HG02885 (cell line): ENCODE measurements at regions not wholly inside any gene's neighbourhood (a gene's known extent, or its start where the extent isn't known, plus 50 kb on each side); places are given as distances from the start of the nearest gene placed in this dataset.

ENCODE experiments used
- ATAC-seq: cut with Tn5 transposase; IDR thresholded peaks from one replicate; pipeline ENCODE4 v1.9.1; 2021; ENCODE audit warnings: mild to moderate bottlenecking; ENCODE audit not compliant: unreplicated experiment, poor library complexity

DNA sequence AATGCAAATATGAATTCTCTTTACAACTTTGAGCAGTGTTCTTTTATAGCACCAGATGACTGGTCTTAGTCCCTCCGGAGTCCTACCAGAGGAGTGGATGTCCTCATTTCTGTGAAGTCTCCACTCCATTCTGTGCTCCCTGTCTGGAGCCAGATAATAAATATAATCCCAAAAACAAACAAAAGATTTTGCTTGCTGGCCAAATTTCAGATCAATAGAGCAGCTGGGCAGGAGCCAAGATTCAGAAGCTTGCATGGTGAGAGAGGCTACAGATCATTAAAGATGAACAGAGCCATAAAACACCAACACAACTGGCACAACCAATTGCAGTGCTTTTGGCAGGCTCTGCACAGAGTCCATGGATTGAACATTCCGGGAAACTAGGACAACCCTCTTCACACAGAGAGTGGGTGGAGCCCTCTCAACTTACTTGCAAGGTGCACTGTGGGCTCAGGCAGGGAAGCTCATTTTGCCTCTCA, 231.5 kb upstream of the SNX7 start:
- no peak for ATAC-seq

DNA sequence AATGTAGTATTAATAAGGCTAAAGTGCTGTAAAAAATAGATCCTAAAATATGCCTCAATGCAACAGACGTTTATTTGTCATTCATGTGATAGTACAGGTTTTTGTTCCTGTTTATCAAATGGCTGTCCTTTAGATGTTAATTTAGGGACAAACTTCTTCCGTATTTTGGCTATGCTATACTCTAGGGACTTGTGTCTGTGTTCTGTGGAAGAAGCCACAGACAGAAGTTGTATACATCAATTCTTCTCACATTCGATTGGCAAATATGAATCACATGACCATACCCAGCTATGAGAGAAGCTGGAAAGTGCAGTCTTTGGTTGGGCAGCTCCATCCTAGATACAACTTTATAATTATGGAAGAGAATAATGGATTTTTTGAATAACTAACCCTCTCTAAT, 232.7 kb upstream of the SNX7 start:
- ATAC-seq: no peak

DNA sequence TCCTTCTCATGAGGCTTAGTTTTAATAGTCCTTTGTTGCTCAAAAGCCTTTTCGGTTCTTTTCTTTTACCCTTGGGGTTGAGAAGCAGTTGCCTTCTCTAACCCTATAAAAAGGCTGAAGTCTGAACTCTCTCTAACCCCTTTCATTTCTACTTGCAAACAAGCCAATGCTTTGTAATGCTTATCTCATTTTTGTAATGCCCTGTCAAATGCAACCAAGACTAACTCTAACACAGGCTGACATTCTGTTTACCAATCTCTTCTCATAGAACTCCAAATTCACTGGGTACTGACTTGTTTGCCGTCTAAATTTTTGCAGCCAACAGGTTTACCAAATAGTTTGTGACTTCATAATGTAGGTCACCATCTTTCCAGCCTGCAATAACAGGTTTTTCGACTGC, 233.9 kb upstream of the SNX7 start:
- no peak for ATAC-seq

DNA sequence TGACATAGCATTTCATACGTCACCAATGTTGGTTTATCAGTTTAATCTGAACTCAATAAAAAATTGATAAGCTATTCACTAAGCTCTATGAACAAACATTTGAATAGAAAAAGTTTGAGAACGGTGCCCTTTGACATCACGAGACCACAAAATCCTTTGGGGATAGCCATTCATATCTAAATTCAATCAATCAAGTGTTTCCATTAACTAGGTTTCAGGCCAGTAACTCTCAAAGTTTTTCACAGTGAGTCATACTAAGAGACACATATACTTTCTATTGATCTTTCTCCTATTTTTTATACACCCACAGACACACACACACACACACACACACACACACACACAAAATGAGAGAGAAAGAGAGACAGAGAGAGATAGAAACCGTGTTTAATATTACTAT, 235.4 kb upstream of the SNX7 start:
- peak; percentile 37 for ATAC-seq

DNA sequence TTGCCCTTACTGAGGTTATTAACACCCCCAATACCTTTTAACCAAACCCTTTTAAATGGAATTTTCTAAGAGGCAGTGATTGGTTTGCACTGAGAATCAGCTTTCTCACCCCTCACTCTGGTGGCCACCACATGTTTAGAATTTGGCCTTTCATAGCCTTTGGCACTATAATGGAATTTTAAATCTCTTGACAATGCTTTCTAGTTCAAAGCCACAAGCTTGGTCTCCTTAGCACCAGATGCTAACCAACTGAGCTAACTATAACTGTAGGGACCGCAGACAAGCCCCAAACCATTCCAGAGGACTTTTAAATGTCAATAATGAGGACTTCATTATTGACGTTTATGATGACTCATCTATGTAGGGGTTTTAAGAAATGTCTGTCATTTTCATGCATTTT, 238.7 kb upstream of the SNX7 start:
- no peak for ATAC-seq

DNA sequence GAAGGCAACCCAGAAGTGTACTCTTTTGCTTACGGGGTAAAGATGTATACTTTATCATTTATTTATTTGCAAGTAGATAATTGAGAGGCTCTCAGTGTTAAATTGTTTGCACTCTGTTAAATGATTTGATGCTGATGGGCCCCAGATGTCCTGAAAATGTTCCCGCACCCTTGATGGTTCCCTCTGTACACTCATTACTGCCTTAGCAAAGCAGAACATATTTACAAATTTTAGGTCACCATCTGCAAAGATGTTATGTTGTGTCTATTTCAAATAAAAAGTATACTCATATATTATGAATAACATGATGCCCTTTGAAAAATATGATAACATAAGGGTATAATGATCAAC, 240.5 kb upstream of the SNX7 start:
- ATAC-seq: no peak

DNA sequence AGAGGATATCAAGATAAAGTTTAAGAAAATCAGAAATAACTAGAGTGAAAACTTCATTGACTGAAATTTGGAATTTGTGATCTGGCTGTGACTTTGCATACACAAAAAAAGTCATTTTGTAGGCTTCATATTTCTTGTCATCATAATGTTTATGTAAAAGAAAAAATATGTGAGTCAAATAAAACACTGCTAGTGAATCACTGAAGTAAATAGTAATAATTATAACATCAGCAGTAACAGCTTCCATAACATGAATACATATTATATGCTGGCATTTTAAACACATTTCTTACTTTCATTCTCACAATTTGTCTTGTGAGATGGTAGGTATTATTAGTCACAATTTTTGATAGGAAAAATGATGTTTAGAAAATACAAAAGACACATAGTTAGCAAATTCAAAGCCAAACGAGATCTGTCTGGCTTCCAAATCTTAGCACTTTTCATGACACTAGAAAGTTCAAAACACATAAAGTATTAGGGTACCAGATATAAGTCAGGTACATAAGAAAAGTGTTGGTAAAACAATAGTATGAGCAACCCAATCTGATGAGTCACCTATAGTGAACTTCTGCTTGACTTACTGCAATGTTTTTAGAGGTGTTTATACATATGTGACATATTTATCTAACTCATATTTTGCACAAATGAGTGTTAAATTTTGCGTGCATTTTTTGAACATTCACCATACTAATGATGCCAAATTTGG, 241.0 kb upstream of the SNX7 start:
- no peak for ATAC-seq

DNA sequence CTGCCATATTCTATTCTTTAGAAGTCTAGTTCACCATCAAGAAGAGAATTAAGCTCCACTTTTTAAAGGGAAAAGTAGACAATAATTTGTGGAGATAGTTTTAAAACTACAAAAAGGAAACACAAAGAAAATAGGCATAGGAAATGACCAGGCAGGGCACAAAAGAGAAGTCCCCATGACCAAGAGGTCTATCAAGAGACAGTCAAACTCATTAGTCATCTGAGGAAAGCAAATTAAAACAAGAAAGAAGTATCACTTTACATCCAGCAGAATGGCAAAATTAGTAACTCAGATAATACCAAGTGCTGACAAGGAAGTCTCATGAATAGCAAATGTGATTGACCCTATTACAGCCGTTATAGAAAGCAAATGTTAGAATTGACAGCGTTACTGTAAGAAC, 243.7 kb upstream of the SNX7 start:
- ATAC-seq: no peak

DNA sequence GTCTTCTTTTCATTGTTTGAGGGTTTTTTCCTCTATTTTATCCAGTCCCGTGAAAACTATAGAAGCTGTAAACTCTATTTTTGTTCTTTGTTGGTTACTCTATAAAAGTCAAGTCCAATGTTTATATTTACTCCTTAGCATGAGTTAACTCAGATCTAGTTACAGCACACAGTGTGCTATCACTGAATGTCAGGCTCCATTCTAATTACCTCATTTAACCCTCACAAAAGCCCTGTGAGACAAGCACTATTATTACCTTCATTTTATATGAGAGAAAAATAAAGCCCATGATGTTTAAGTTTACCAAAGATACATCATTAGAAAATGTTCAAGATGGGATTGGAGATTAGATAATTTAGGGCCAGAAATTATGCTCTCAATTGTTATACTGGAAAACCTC, 251.4 kb upstream of the SNX7 start:
- ATAC-seq: no peak

DNA sequence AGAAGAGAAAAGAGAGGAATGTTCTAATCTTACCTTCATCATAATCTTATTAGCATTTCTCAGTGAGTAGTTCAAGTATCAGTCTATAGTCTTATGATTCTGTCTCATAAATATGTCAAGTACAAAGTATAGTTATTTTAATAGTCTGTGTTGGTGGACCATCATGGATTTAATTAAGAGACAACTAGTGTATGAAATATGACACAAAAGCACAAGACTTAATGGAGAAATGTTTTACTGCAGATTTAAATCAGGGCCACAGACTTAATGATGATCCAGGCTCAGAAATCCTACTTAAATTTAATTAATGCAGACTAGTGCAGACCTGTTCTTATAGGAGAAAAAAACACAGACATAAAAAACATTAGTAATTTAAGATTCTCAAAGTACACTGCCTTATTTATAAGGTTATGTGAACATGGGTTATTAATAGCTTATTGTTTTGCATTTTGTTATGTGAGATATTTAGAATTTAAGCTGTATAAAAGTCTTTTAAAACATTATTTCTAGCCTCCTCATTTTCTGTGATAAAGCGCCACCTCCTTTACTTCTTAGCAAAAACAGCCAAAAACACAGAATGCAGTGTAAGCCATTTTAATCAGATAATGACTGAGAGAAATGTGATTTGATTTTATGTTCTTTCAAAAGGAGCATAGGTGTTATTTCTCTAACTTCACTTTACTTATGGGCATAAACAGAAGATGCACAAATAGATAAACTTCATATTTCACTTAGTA, 255.0 kb upstream of the SNX7 start:
- ATAC-seq: no peak

DNA sequence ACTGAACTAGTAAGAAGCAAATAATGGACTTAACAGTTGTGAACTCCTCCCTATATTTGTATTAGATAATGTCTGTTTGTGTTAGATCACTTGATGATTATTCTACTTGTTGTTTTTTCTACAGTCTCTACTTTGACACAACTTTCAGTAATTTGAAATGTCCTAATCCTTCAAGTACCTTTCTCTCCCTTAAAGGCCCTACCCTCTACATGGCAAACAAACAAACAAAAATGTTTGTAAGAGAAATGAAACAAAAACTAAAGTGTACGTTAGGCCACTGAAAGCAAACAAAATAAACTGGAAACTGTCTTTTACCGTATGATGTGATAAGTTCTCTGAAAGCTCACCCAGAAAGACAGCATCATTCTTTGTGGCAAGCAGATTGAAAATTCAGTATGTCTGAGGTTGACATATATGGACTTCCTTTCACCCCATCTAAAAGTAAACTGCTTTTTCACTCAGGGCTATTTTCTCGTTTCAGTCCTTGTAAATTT, 255.9 kb upstream of the SNX7 start:
- peak; percentile 85 for ATAC-seq

DNA sequence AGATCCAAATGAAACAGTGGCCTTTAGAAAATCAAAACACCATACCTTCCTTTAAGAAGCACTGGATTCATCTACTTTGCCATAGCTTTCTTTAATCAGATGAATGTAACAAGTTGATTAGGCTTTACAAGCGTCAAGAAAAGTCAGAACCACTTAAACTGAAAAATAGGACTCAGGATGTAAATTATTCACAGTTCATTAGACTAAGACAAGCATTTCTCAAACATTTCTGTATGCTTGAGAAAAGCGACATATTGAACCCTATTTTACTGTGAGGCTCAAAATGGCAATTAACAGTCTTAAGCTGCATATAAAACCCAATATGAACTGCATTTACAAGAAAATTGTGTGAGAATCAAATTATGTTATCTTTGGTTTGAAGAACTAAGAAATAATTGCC, 256.7 kb upstream of the SNX7 start:
- no peak for ATAC-seq

DNA sequence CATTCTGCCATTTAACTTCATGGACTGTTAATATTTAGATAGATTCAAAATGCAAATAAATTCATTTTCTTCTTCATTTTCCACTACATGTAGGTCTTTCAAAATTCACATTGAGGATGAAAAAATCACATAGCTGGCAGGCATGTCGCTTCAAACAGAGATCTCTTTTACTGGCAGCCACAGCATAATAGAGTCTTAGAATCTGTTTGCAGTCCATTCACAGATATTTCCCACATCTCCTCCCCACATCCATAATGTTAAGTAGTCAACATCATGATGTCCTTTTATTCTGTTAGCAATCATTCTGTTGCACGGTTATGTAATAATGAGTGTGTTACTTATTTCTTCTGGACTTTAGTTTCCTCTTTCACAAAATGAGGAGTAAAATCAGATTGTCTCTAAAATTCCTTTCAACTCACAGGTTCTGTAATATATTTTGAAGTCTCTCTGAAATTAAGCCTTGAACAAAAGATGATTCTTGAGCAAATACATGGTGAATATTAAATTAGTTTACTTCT, 257.5 kb upstream of the SNX7 start:
- ATAC-seq: no peak

DNA sequence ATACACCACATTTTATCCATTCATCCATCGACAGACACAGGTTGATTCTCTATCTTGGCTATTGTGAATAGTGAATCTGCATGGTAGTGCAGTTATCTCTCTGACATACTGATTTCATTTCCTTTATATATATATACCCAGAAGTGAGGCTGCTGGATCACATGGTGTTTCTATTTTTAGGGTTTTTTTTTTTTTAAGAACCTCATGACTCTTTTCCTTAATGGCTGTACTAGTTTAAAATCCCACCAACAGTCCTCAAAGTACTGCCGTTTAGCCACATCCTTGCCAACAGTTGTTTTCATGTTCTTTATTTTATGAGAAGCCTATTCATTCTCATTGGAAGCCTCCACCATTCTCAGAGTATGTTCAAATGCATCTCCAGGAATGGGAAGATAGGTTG, 258.7 kb upstream of the SNX7 start:
- peak; percentile 15 for ATAC-seq

DNA sequence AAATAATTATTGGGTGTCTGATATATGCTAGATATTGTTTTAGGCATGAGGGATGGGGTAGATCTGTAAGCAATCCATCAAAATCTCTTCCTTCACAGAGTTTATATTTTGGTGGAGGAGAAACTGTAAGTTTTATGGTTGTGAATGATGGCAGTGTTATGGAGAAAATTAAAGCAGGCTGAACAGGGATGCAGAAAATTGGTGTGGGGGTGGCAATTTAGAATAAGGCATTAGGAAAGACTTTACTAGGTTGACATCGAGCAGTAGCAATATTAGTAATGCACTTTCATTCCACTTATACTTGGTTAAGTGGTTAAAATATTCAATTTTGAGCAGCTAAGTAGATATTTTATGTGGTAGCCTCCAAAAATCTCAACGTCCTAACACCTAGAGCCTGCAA, 261.1 kb upstream of the SNX7 start:
- no peak for ATAC-seq

DNA sequence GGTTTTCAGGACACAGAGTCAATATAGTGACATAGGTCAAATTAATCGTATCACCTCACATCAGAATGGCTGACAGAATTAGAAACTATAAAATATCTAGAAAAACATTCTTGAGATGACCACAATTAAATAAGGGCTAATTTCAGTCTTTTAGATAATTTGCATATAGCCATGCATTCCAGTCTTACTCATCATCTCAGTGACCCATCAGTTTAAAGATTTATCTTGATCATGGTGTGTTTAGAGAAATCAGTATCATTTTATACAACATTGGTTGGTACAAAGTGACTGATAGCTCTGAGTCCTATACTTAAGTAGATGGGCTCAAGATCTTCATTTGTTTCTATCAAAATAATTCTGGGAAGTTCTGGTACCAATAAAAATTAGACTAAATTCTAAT, 262.3 kb upstream of the SNX7 start:
- peak; percentile 47 for ATAC-seq

DNA sequence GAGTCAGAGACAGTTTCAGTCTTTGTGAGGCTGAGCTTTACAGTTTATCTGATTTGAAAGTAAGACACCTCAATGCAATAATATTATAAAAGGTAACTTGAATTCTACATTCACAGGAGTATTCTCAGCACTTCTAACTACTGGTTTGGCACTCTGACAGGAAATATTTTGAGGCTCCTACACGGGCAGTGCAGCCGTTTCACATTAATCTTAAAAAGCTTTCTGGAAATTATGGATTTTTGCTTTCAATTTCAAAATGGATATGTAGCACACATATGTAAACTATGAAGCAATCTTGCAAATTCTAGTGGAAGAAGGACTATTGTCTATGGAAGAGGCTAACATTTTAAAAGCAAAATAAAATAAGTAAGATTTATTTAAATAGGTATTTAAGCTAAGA, 262.9 kb upstream of the SNX7 start:
- ATAC-seq: no peak

DNA sequence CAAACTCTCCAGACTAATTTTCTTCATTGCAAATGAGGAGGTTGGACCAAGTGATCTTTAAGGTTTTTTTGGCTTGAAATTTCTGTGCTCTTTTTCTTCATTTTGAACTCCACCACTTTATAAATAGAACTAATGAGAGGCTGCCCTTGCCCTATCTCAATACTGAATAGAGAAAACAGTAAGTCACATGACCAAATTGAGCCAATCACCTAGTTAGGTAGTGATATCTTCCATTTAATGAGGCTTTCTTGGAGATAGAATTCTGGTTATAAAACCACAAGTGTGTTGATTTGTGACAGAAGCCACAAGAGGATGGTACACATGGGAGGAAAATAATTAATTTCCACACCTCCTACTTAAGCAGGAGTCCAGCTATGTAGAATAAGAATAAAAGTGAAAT, 263.4 kb upstream of the SNX7 start:
- ATAC-seq: no peak

DNA sequence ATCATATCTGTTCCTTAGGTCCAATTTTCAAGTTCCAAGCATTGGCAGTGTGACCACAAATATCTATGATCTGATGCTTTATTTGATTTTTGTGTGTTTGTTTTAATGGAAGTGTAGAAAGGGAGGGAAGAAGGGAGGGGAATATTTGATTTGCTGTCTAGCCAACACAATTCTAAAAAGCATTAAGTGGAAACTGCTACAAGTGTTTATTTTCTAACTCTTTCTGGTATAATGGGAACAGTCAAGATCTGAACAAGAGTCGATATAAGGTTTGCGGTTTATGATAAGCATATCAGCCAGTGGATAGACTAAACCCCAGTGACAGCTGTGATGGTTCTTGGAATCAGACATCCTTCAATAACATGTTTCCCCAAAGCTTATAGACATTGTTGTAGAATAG, 267.8 kb upstream of the SNX7 start:
- ATAC-seq: no peak

DNA sequence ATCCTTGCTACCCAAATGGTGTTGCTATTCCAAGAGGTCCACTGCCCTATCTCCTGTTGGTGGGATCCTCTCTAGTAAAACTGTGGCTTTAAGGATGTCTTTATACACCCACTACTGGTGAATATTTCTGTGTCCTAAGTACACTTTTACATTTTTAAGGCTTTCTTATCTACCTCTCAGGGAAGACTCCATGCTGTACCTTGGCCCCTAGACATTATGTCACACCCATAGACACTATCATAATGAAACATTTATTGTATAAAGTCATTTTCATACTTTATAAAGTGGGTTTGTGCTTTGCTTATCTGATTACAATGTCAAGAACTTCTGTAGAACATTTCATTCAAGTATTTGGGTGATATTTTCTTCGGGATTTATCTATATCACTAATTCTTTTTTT, 270.3 kb upstream of the SNX7 start:
- ATAC-seq: no peak

DNA sequence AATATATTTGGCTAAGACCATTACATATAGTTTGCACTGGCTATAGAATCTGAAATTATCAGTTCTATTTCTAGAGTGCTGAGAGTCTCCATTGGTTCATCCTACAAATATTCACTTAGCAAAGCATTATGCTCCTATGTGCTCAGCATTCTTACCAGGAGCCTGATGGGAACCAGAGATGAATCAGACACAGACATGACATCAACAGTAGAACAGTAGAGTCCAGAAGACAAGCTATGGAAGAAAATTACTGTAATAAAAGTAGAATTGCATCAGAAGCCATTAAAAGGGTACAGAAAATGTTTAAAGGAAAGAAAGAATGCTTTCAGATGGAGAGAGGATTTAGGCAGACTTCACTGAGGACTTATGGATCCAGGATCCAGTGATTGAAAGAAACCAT, 271.7 kb upstream of the SNX7 start:
- ATAC-seq: no peak

DNA sequence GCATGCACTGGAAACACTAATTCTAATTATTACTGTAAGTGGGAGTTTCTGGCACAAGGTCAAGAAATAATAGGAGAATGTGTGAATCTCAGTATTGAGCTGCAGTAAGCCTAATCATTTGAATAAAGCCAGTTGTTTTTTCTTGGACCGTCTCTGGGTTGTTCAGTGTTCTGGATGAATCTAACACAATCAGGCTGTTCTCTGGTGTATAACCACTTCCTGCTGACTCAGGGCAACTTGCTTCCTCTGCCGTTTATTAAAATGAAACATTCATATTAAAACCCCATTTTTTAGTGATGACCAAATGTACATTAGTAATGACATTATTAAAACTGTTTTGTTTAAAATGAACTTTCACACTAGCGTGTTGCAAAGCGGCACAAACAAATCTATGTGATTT, 273.1 kb upstream of the SNX7 start:
- ATAC-seq: peak; percentile 90
